Upper lobe of left lung (tissue), 6 donors: ENCODE measurements at regions not wholly inside any gene's neighbourhood (a gene's known extent, or its start where the extent isn't known, plus 50 kb on each side); places are given as distances from the start of the nearest gene placed in this dataset.
"Not testable (repeated sequence)": the region's sequence is repeated elsewhere in the genome, so short reads cannot be mapped to it uniquely, and the experiment has no call there.

ENCODE experiments used
- ATAC-seq, 2 donors: fragments of 200-7000 bp; cut with Tn5 transposase; one replicate each; pipeline ENCODE4 v1.9.1; 2022; ENCODE audit warnings: mild to moderate bottlenecking in 2 of 2, moderate library complexity in 2 of 2; ENCODE audit not compliant: low FRiP score in 2 of 2
- DNase-seq, 2 donors: peaks; one replicate each; pipeline ENCODE4 v3.0.0-alpha.2; 2019 to 2020
- H3K27ac ChIP-seq, 4 donors: fragments of 200-600 bp; sonication (generic); one replicate each; pipeline ENCODE4 v1.5.1; 2016 to 2019
- H3K27me3 ChIP-seq, 4 donors: fragments of 200-600 bp; sonication (generic); one replicate each; pipeline ENCODE4 v1.5.1; 2017 to 2019
- H3K36me3 ChIP-seq, 4 donors: fragments of 200-600 bp; sonication (generic); one replicate each; pipeline ENCODE4 v1.5.1; 2016 to 2019
- H3K4me1 ChIP-seq, 4 donors: fragments of 200-600 bp; sonication (generic); one replicate each; pipeline ENCODE4 v1.5.1; 2018 to 2019
- H3K4me3 ChIP-seq, 4 donors: fragments of 200-600 bp; sonication (generic); one replicate each; pipeline ENCODE4 v1.5.1; 2017 to 2019; ENCODE audit warnings: mild to moderate bottlenecking in 2 of 4, moderate library complexity in 1 of 4
- H3K9me3 ChIP-seq, 4 donors: fragments of 200-600 bp; sonication (generic); one replicate each; pipeline ENCODE4 v1.5.1; 2018 to 2019
- EP300 ChIP-seq, 4 donors: sonication (generic); formaldehyde crosslinking; IDR thresholded peaks; one replicate each; pipeline ENCODE4 v1.5.1; 2017; ENCODE audit warnings: antibody characterized with exemption in 4 of 4, control low read depth in 2 of 4
- POLR2A ChIP-seq, 4 donors: fragments of 450-650 bp; IDR thresholded peaks; one replicate each; pipeline ENCODE4 v1.5.1; 2016 to 2017; ENCODE audit warnings: antibody characterized with exemption in 4 of 4, mild to moderate bottlenecking in 2 of 4
- POLR2AphosphoS5 ChIP-seq, 2 donors: sonication (generic); formaldehyde crosslinking; IDR thresholded peaks; one replicate each; pipeline ENCODE4 v1.5.1; 2017; ENCODE audit warnings: antibody characterized with exemption in 2 of 2
- WGBS, 2 donors: methylation state at CpG; one replicate each; pipeline ENCODE4 v1.1.5; 2017 to 2018; 5-methylcytosine and 5-hydroxymethylcytosine counted together
- TF ChIP-seq, protein P1 (sequence below), 6 experiments: fragments of 450-650 bp in 4 of 6; fragments of 200-600 bp in 2 of 6; sonication (generic) in 2 of 6; IDR thresholded peaks; one replicate each; pipeline ENCODE4 v1.5.1; 2016 to 2019; ENCODE audit warnings: antibody characterized with exemption in 6 of 6
- donor health status: DM: no; HTN: no; CAD: no; lungs with moderate emphysema.
- donor health status: DM: no; HTN: yes; CAD: no; lungs with severe emphysema.

DNA sequence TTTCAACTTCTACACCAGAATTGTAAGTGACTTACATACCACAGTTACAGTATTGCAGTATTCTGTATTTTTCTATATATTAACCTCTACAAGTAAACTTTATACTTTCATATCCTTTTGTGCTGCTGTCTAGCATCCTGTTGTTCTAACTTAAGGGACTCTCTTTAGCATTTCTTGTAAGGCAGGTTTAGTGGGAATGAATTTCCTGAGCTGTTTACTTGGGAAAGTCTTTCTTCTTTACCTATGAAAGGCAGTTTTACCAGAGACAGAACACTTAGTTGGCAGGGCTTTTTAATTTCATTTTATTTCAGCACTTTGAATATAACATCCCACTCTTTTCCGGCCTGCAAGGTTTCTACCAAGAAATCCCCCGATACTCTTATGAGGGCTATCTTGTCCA, 75.8 kb upstream of the WAC start:
- no peak for ATAC-seq
- Histone ChIP-seq H3K4me1 (no peaks in the 10 kb centered on the region), H3K4me3 (no peak overlapping the region), H3K36me3 (no peaks in the 10 kb centered on the region), H3K27ac (no peak overlapping the region), H3K27me3 (no peaks in the 10 kb centered on the region), H3K9me3 (peaks cover 0 to 4% (median 0%) of the 10 kb centered on the region in 4 donors)
- TF ChIP-seq EP300 (IDR thresholded peaks at IDR 0.05) (no peak), POLR2A (IDR thresholded peaks at IDR 0.05) (no peak), POLR2AphosphoS5 (IDR thresholded peaks at IDR 0.05) (no peak)
- TF ChIP-seq, protein P1, sequence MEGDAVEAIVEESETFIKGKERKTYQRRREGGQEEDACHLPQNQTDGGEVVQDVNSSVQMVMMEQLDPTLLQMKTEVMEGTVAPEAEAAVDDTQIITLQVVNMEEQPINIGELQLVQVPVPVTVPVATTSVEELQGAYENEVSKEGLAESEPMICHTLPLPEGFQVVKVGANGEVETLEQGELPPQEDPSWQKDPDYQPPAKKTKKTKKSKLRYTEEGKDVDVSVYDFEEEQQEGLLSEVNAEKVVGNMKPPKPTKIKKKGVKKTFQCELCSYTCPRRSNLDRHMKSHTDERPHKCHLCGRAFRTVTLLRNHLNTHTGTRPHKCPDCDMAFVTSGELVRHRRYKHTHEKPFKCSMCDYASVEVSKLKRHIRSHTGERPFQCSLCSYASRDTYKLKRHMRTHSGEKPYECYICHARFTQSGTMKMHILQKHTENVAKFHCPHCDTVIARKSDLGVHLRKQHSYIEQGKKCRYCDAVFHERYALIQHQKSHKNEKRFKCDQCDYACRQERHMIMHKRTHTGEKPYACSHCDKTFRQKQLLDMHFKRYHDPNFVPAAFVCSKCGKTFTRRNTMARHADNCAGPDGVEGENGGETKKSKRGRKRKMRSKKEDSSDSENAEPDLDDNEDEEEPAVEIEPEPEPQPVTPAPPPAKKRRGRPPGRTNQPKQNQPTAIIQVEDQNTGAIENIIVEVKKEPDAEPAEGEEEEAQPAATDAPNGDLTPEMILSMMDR (IDR thresholded peaks at IDR 0.05): no peak
- no peak for DNase-seq
- WGBS, 2 donors: 93 to 98% methylated on average over 2 of the region's 2 CpGs

DNA sequence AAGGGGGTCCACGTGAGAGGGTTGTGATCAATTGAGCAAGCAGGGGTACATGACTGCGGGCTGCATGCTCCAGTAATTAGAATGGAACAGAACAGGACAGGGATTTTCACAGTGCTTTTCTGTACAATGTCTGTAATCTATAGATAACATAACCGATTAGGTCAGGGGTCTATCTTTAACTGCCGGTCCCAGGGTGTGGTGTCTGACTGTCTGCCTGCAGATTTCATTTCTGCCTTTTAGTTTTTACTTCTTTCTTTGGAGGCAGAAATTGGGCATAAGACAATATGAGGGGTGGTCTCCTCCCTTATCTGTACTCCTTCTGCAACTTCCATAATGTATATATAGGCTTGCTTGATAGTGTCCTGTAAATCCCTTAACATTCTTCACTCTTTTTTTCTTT, 75.0 kb upstream of the WAC start:
- not testable (repeated sequence) for H3K4me1 ChIP-seq, DNase-seq, H3K9me3 ChIP-seq, H3K27ac ChIP-seq, H3K27me3 ChIP-seq, ATAC-seq, H3K36me3 ChIP-seq, H3K4me3 ChIP-seq
- 72 to 77% methylated on average over 4 of the region's 4 CpGs for WGBS, 2 donors

DNA sequence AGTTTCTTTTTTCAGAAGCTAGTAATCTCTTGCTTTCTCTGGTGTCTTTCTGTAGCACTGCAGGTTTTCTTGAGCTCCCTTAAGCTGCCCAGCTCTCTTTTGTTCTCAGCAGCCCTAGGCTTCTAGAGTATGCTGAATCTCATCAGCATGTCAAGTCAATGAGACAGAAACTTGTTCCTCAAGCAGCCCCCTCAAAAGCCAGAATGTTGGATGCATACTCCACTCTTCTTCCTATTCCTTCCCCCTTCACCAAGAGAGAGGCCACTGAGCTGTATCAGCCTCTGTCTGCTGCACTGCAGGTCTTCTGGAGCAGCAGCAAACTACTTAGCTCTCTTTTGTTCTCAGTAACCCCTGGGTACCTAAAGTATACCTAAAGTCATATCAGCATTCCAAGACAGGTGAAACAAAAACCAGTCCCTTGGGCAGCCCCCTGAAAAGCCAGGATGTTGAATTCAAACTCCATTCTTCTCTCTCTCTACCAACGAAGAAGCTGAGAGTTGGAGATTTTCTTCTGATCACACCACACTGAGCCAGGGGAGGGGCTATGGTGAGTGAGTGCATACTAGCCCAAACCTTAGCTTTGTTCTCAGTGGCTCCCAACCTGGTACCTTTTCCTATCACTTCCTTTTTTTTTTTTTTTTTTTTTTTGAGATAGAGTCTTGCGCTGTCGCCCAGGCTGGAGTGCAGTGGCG, 73.3 kb upstream of the WAC start:
- DNase-seq: no peak
- Histone ChIP-seq H3K4me3 (no peak overlapping the region), H3K4me1 (no peaks in the 10 kb centered on the region), H3K9me3 (no peaks in the 10 kb centered on the region), H3K27ac (no peak overlapping the region), H3K36me3 (no peaks in the 10 kb centered on the region), H3K27me3 (no peaks in the 10 kb centered on the region)
- WGBS, 2 donors: 90 to 95% methylated on average over 4 of the region's 4 CpGs
- no peak for ATAC-seq
- TF ChIP-seq, protein P1 (IDR thresholded peaks at IDR 0.05): no peak
- TF ChIP-seq EP300 (IDR thresholded peaks at IDR 0.05): no peak
- no peak for TF ChIP-seq POLR2AphosphoS5 (IDR thresholded peaks at IDR 0.05)
- no peak for TF ChIP-seq POLR2A (IDR thresholded peaks at IDR 0.05)

DNA sequence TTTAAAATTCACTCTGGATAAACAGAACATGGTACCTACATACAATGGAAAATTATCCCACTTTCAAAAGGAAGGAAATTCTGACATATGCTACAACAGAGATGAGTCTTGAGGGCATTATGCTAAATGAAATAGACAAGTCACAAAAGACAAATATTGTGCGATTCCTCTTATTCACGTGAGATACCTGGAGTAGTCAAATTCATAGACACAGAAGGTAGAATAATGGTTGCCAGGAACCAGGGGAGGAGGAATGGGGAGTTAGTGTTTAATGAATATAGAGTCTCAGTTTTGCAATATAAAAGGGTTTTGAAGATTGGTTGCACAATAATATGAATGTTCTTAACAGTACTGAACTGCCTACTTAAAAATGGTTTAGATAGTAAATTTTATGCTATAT, 69.8 kb upstream of the WAC start:
- Histone ChIP-seq H3K9me3 (no peaks in the 10 kb centered on the region), H3K4me1 (no peaks in the 10 kb centered on the region), H3K36me3 (no peaks in the 10 kb centered on the region), H3K27ac (no peak overlapping the region), H3K27me3 (no peaks in the 10 kb centered on the region), H3K4me3 (no peak overlapping the region)
- no peak for ATAC-seq
- no peak for DNase-seq
- WGBS, 2 donors: 38 to 80% methylated on average over 2 of the region's 2 CpGs
- TF ChIP-seq, protein P1 (IDR thresholded peaks at IDR 0.05): no peak
- TF ChIP-seq POLR2A (IDR thresholded peaks at IDR 0.05): no peak
- no peak for TF ChIP-seq EP300 (IDR thresholded peaks at IDR 0.05)
- no peak for TF ChIP-seq POLR2AphosphoS5 (IDR thresholded peaks at IDR 0.05)

DNA sequence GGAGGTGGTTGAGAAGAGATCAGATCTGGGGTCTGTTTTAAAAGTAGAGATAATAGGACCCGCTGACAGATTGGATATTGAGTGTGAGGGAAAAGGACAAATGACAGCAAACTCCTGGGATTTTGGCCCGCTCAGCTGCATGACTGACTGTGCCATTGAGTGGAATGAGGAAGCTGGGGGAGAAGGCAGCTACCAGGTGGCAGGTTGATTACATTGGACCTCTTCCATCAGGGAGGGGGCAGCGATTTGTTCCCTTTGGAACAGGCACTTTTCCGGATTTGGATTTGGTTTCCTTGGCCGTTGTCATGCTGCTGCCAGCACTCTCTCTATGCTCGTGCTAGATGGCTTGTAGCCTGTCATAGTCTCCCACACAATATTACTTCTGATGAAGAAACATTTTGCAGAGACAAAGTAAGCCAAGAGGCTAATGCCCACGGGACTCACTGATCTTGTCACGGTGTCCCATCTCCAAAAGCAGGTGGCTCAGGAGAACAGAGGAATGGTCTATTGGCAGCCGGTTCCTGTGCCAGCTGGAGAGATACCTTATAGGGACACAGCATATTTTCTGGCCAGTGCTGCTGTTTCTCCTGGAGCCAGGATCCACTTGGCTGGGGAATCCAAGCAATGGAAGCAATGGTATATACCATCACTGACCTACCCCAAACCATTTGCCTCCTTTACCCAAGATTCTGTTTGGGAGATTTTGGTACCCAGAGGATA, 69.1 kb upstream of the WAC start:
- ATAC-seq (peak; percentile 34), DNase-seq (peak in 1 of 2 donors; percentile 65)
- Histone ChIP-seq H3K27ac (no peak overlapping the region), H3K9me3 (no peaks in the 10 kb centered on the region), H3K4me1 (no peaks in the 10 kb centered on the region), H3K4me3 (no peak overlapping the region), H3K27me3 (no peaks in the 10 kb centered on the region), H3K36me3 (no peaks in the 10 kb centered on the region)
- TF ChIP-seq POLR2A (IDR thresholded peaks at IDR 0.05): no peak
- TF ChIP-seq, protein P1 (IDR thresholded peaks at IDR 0.05): no peak
- no peak for TF ChIP-seq POLR2AphosphoS5 (IDR thresholded peaks at IDR 0.05)
- TF ChIP-seq EP300 (IDR thresholded peaks at IDR 0.05): no peak
- 49 to 55% methylated on average over 9 of the region's 9 CpGs for WGBS, 2 donors
